ENCODE measurements at regions not wholly inside any gene's neighbourhood (a gene's known extent, or its start where the extent isn't known, plus 50 kb on each side); places are given as distances from the start of the nearest gene placed in this dataset.

GRCh38 chr3:107220538-107220937, 156.7 kb upstream of the CCDC54 start:
- H2AFZ ChIP-seq (ENCODE audit: low read depth) = no peak overlapping the region
- H3F3A ChIP-seq (replicated peaks; ENCODE audit: insufficient read depth) = peaks cover 31% of the 10 kb centered on the region
- H3K9me3 ChIP-seq = no peaks in the 10 kb centered on the region
- H3K36me3 ChIP-seq (replicated peaks in 1 of 2; ENCODE audit: control insufficient read depth in 1 of 2, insufficient read depth in 2 of 2, low read length in 1 of 2) = no peaks in the 10 kb centered on the region
- no peaks in the 10 kb centered on the region for H3K9me2 ChIP-seq
- 67% methylated on average over 1 of the region's 1 CpG for WGBS (ENCODE audit: low lambda C conversion rate)
- no peaks in the 10 kb centered on the region for H4K20me1 ChIP-seq (ENCODE audit: insufficient read depth)
- DNase-seq = no peak
- H3K27me3 ChIP-seq (ENCODE audit: insufficient read depth) = no peaks in the 10 kb centered on the region
- POLR2A ChIA-PET = no interaction called here
- no peak overlapping the region for H3K4me2 ChIP-seq
- peaks cover 0 to 17% of the 10 kb centered on the region in 2 experiments; a peak in 3 of 4 replicates for H3K4me1 ChIP-seq (ENCODE audit: control insufficient read depth in 1 of 2, insufficient read depth in 2 of 2, low read depth in 1 of 2, low read length in 1 of 2)
- no peak overlapping the region for H3K27ac ChIP-seq (ENCODE audit: low read depth in 2 of 2, low read length in 1 of 2)
- no peak overlapping the region for H3K9ac ChIP-seq
- H3K4me3 ChIP-seq (ENCODE audit: low read depth in 2 of 2, low read length in 1 of 2) = no peak overlapping the region
- CTCF ChIA-PET = interaction anchor here (0.6 to 2.4 kb wide), 2 partner anchors 10 to 14 kb away, joined by 3 to 13 read pairs; no protein-coding TSS in a partner anchor
- TF ChIP-seq YY1 (IDR thresholded peaks at IDR 0.05; ENCODE audit: low read depth) (no peak), FOSL2 (IDR thresholded peaks at IDR 0.05; ENCODE audit: borderline replicate concordance, low read depth) (no peak), CHD2 (IDR thresholded peaks at IDR 0.05; ENCODE audit: low read length, partially characterized antibody) (no peak), REST (IDR thresholded peaks at IDR 0.05; ENCODE audit: low read depth, low read length) (no peak), RFX5 (IDR thresholded peaks at IDR 0.05; ENCODE audit: low read length) (no peak), EZH2phosphoT487 (IDR thresholded peaks at IDR 0.05; ENCODE audit: borderline replicate concordance, low read depth) (no peak), PBX3 (IDR thresholded peaks at IDR 0.05) (no peak), TEAD4 (IDR thresholded peaks at IDR 0.05; ENCODE audit: borderline replicate concordance, insufficient read depth) (no peak), MEF2A (IDR thresholded peaks at IDR 0.05; ENCODE audit: borderline replicate concordance, low read depth) (no peak), USF2 (IDR thresholded peaks at IDR 0.05; ENCODE audit: borderline replicate concordance, low read depth, low read length) (no peak), SIN3A (IDR thresholded peaks at IDR 0.05; ENCODE audit: borderline replicate concordance, low read depth, low read length) (no peak), MXI1 (IDR thresholded peaks at IDR 0.05; ENCODE audit: low read depth, low read length) (no peak), ELF1 (IDR thresholded peaks at IDR 0.05) (no peak)
- H3K79me2 ChIP-seq (ENCODE audit: insufficient read depth) = no peaks in the 10 kb centered on the region

Measured in SK-N-SH (cell line).